Panc1 (cell line): ENCODE measurements at regions not wholly inside any gene's neighbourhood (a gene's known extent, or its start where the extent isn't known, plus 50 kb on each side); places are given as distances from the start of the nearest gene placed in this dataset.

Experiments
- ATAC-seq: fragments of 200-7000 bp; cut with Tn5 transposase; 2 replicates; pipeline ENCODE4 v1.9.1; 2020; ENCODE audit warnings: mild to moderate bottlenecking, moderate library complexity
- BruUV-seq: library from RNA; stranded (reverse); fragments of 400-500 nt; replicated peaks from 2 replicates; lab custom pipeline; 2021; lab: Mats Ljungman, UMichigan
- CTCF ChIA-PET: fragments of 300-600 bp; sonication (Branson Sonifier 250); formaldehyde crosslinking; loops from one replicate; lab custom pipeline; 2022; ENCODE audit warnings: antibody characterized with exemption; lab: Charles Lee
- POLR2A ChIA-PET: fragments of 300-600 bp; sonication (Branson Sonifier 250); formaldehyde crosslinking; loops from one replicate; lab custom pipeline; 2022; ENCODE audit warnings: antibody characterized with exemption; lab: Charles Lee
- DNase-seq: peaks from one replicate; pipeline ENCODE4 v3.0.0-alpha.2; 2010; ENCODE audit warnings: low read depth, low spot score
- H3K27ac ChIP-seq: 2 replicates; pipeline ENCODE4 v1.5.1; 2011; ENCODE audit warnings: mild to moderate bottlenecking, low read length, inconsistent platforms
- H3K27me3 ChIP-seq: fragments of 200-500 bp; sonication (Bioruptor generic); 2 replicates; pipeline ENCODE4 v1.6.0; 2014; ENCODE audit warnings: low read length, inconsistent platforms; ENCODE audit not compliant: control insufficient read depth, insufficient read depth
- H3K36me3 ChIP-seq: fragments of 200-500 bp; sonication (Bioruptor generic); 2 replicates; pipeline ENCODE4 v1.5.1; 2014; ENCODE audit warnings: inconsistent platforms, mild to moderate bottlenecking, low read length, moderate library complexity; ENCODE audit not compliant: control insufficient read depth, insufficient read depth
- H3K4me1 ChIP-seq: 2 replicates; pipeline ENCODE4 v1.5.1; 2011; ENCODE audit warnings: inconsistent platforms, mild to moderate bottlenecking, low read length, moderate library complexity; ENCODE audit not compliant: control insufficient read depth, insufficient read depth
- H3K4me3 ChIP-seq, 2 experiments: 2 replicates each; pipeline ENCODE4 v1.5.1; 2011 to 2012; ENCODE audit warnings: low read depth in 2 of 2, low read length in 2 of 2, mild to moderate bottlenecking in 2 of 2, inconsistent platforms in 1 of 2, moderate library complexity in 1 of 2
- H3K9me3 ChIP-seq: fragments of 200-500 bp; sonication (Bioruptor generic); 2 replicates; pipeline ENCODE4 v1.5.1; 2014; ENCODE audit warnings: low read depth, mild to moderate bottlenecking, inconsistent platforms, low read length, moderate library complexity; ENCODE audit not compliant: control insufficient read depth, insufficient read depth
- POLR2AphosphoS5 ChIP-seq: IDR thresholded peaks from 2 replicates; pipeline ENCODE4 v1.6.1; 2012; ENCODE audit warnings: mild to moderate bottlenecking, low read depth, low read length, moderate library complexity
- SIN3A ChIP-seq: IDR thresholded peaks from 2 replicates; pipeline ENCODE4 v1.6.1; 2012; ENCODE audit warnings: low read depth, mild to moderate bottlenecking, low read length, moderate library complexity, borderline replicate concordance; ENCODE audit not compliant: insufficient read depth
- TCF7L2 ChIP-seq: IDR thresholded peaks from 2 replicates; pipeline ENCODE4 v1.6.1; 2011; ENCODE audit warnings: mild to moderate bottlenecking, low read depth, low read length, inconsistent platforms
- in situ Hi-C: cut with HindIII; loops from 2 replicates; pipeline ENCODE4 v1.10.0; 2016; ENCODE audit warnings: low sequenced_read_pairs, low pct_unique_long_range_greater_than_20kb
- intact Hi-C: fragments of 100-400 bp; cut with micrococcal nuclease; formaldehyde crosslinking; loops from one replicate; pipeline ENCODE4 v1.10.0; 2022; ENCODE audit not compliant: unreplicated experiment
- TF ChIP-seq, protein P1 (sequence below), 2 experiments: IDR thresholded peaks; 2 replicates each; pipeline ENCODE4 v1.6.1; 2011 to 2012; ENCODE audit warnings: low read depth in 2 of 2, control low read depth in 1 of 2, low read length in 1 of 2, mild to moderate bottlenecking in 1 of 2, moderate library complexity in 1 of 2; ENCODE audit not compliant: insufficient read depth in 1 of 2
- TF ChIP-seq, protein P2 (sequence below): fragments of 450-650 bp; IDR thresholded peaks from 2 replicates; pipeline ENCODE4 v1.5.1; 2017; ENCODE audit warnings: mild to moderate bottlenecking

DNA sequence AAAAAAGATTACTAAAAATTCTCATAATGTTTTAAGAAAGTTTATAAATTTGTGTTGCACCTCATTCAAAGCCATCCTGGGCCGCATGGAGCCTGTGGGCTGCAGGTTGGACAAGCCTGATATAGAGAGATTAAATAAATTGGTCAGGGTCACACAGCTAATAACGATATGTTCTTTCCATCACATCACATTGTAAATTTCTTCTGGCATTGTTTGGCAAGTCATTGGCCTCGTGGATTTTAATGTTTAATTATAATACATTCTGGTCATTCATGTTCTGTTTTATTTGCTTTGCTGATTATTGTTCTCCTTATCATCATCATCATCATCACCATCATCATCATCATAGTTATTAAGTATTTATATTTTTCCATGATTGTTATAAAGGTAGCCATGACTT lies 157.3 kb downstream of the DIO2 start:
- no peaks in the 10 kb centered on the region for H3K9me3 ChIP-seq
- ATAC-seq (no peak), DNase-seq (no peak)
- no peaks in the 10 kb centered on the region for H3K36me3 ChIP-seq
- intact Hi-C loops (no loop called here), in situ Hi-C loops (no loop called here)
- no peaks in the 10 kb centered on the region for H3K27me3 ChIP-seq
- no TSS peak for BruUV-seq
- CTCF ChIA-PET: interaction anchor here (0.5 to 1.0 kb wide), 2 partner anchors 166 to 325 kb away, joined by 3 to 4 read pairs; no protein-coding TSS in a partner anchor
- TF ChIP-seq, protein P1, sequence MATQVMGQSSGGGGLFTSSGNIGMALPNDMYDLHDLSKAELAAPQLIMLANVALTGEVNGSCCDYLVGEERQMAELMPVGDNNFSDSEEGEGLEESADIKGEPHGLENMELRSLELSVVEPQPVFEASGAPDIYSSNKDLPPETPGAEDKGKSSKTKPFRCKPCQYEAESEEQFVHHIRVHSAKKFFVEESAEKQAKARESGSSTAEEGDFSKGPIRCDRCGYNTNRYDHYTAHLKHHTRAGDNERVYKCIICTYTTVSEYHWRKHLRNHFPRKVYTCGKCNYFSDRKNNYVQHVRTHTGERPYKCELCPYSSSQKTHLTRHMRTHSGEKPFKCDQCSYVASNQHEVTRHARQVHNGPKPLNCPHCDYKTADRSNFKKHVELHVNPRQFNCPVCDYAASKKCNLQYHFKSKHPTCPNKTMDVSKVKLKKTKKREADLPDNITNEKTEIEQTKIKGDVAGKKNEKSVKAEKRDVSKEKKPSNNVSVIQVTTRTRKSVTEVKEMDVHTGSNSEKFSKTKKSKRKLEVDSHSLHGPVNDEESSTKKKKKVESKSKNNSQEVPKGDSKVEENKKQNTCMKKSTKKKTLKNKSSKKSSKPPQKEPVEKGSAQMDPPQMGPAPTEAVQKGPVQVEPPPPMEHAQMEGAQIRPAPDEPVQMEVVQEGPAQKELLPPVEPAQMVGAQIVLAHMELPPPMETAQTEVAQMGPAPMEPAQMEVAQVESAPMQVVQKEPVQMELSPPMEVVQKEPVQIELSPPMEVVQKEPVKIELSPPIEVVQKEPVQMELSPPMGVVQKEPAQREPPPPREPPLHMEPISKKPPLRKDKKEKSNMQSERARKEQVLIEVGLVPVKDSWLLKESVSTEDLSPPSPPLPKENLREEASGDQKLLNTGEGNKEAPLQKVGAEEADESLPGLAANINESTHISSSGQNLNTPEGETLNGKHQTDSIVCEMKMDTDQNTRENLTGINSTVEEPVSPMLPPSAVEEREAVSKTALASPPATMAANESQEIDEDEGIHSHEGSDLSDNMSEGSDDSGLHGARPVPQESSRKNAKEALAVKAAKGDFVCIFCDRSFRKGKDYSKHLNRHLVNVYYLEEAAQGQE (IDR thresholded peaks at IDR 0.05; ENCODE audit: insufficient read depth in 1 of 2, low read depth in 2 of 2, low read length in 1 of 2): no peak
- TF ChIP-seq, protein P2, sequence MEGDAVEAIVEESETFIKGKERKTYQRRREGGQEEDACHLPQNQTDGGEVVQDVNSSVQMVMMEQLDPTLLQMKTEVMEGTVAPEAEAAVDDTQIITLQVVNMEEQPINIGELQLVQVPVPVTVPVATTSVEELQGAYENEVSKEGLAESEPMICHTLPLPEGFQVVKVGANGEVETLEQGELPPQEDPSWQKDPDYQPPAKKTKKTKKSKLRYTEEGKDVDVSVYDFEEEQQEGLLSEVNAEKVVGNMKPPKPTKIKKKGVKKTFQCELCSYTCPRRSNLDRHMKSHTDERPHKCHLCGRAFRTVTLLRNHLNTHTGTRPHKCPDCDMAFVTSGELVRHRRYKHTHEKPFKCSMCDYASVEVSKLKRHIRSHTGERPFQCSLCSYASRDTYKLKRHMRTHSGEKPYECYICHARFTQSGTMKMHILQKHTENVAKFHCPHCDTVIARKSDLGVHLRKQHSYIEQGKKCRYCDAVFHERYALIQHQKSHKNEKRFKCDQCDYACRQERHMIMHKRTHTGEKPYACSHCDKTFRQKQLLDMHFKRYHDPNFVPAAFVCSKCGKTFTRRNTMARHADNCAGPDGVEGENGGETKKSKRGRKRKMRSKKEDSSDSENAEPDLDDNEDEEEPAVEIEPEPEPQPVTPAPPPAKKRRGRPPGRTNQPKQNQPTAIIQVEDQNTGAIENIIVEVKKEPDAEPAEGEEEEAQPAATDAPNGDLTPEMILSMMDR: no peak
- no peak for TF ChIP-seq SIN3A
- no peak for TF ChIP-seq TCF7L2
- no peak for TF ChIP-seq POLR2AphosphoS5
- POLR2A ChIA-PET: no interaction called here
- no peak overlapping the region for H3K27ac ChIP-seq
- H3K4me3 ChIP-seq: no peak overlapping the region
- no peaks in the 10 kb centered on the region for H3K4me1 ChIP-seq

- DNase-seq: no peak
- Histone ChIP-seq H3K9me3 (no peaks in the 10 kb centered on the region), H3K27ac (no peak overlapping the region), H3K36me3 (no peaks in the 10 kb centered on the region), H3K4me1 (no peaks in the 10 kb centered on the region), H3K4me3 (no peak overlapping the region), H3K27me3 (no peaks in the 10 kb centered on the region)
- in situ Hi-C loops (no loop called here), intact Hi-C loops (no loop called here)
- ChIA-PET CTCF (no interaction called here), POLR2A (no interaction called here)
- BruUV-seq: no TSS peak
- ATAC-seq: no peak
- TF ChIP-seq TCF7L2: no peak
- TF ChIP-seq, protein P2: no peak
- no peak for TF ChIP-seq POLR2AphosphoS5
- TF ChIP-seq, protein P1 (IDR thresholded peaks at IDR 0.05; ENCODE audit: insufficient read depth in 1 of 2, low read depth in 2 of 2, low read length in 1 of 2): no peak
- no peak for TF ChIP-seq SIN3A
These were observed 162.2 kb downstream of the DIO2 start for GRCh38 chr14:80049055-80049454.
